Heart left ventricle (tissue), 16 donors: ENCODE measurements at regions not wholly inside any gene's neighbourhood (a gene's known extent, or its start where the extent isn't known, plus 50 kb on each side); places are given as distances from the start of the nearest gene placed in this dataset.

Source experiments
- ATAC-seq, 4 donors: fragments of 200-7000 bp; cut with Tn5 transposase; one replicate each; pipeline ENCODE4 v1.9.1; 2020 to 2022; ENCODE audit warnings: moderate library complexity in 4 of 4, mild to moderate bottlenecking in 3 of 4, moderate number of reproducible peaks in 1 of 4
- DNase-seq, 5 donors: peaks; one replicate each; pipeline ENCODE4 v3.0.0-alpha.2; 2020
- H3K27ac ChIP-seq, 12 donors: fragments of 200-600 bp; sonication (generic) in 4 of 12; one replicate each; pipeline versions ENCODE4 v1.5.0 to v1.8.0; 2016 to 2022; ENCODE audit warnings: mild to moderate bottlenecking in 2 of 12
- H3K27me3 ChIP-seq, 9 donors: fragments of 200-600 bp; sonication (generic) in 2 of 9; one replicate each; pipeline versions ENCODE4 v1.5.1 to v1.8.0; 2016 to 2022; ENCODE audit warnings: mild to moderate bottlenecking in 3 of 9
- H3K36me3 ChIP-seq, 9 donors: fragments of 200-600 bp; sonication (generic) in 2 of 9; one replicate each; pipeline versions ENCODE4 v1.5.0 to v1.8.0; 2018 to 2022; ENCODE audit warnings: mild to moderate bottlenecking in 2 of 9
- H3K4me1 ChIP-seq, 12 donors: fragments of 200-600 bp; sonication (generic) in 4 of 12; one replicate each; pipeline versions ENCODE4 v1.5.0 to v1.8.0; 2016 to 2022; ENCODE audit warnings: mild to moderate bottlenecking in 3 of 12
- H3K4me3 ChIP-seq, 12 donors: fragments of 200-600 bp; sonication (generic) in 4 of 12; one replicate each; pipeline versions ENCODE4 v1.5.0 to v1.8.0; 2017 to 2022; ENCODE audit warnings: mild to moderate bottlenecking in 9 of 12, moderate library complexity in 4 of 12
- H3K9me3 ChIP-seq, 12 donors: fragments of 200-600 bp; sonication (generic) in 4 of 12; one replicate each; pipeline versions ENCODE4 v1.5.0 to v1.8.0; 2016 to 2022; ENCODE audit warnings: mild to moderate bottlenecking in 1 of 12
- CTCF ChIP-seq, 12 donors: fragments of 200-600 bp; sonication (generic) in 4 of 12; IDR thresholded peaks; one replicate each; pipeline versions ENCODE4 v1.5.0 to v1.8.0; 2018 to 2022; ENCODE audit warnings: antibody characterized with exemption in 12 of 12, mild to moderate bottlenecking in 5 of 12
- POLR2A ChIP-seq, 2 donors: fragments of 450-650 bp; IDR thresholded peaks; one replicate each; pipeline ENCODE4 v1.6.1; 2017; ENCODE audit warnings: antibody characterized with exemption in 2 of 2, mild to moderate bottlenecking in 2 of 2, moderate library complexity in 2 of 2
- WGBS, 4 donors: extraction: QIAGEN DNeasy Blood & Tissue Kit in 2 of 4; methylation state at CpG; one replicate each; pipeline versions ENCODE4 v1.1.5 to v1.1.7; 2013 to 2018; 5-methylcytosine and 5-hydroxymethylcytosine counted together
- intact Hi-C, 10 donors: fragments of 100-400 bp; cut with DNase I; formaldehyde crosslinking; loops; one replicate each; pipeline versions ENCODE4 v1.11.1 to v1.14.2; 2022
- donor health status: ischemic (EF 13 %, LVEDD 7.1; RV severe dilation, severe dysfunction).
- donor health status: healthy with polysubstance abuse.
- donor health status: DM: no; HTN: yes; CAD: no.
- donor health status: DM: no; HTN: no; CAD: no.
- donor health status: ischemic (EF 25% LVEDD 6.9; RV normal size, moderate dysfunction).
- donor health status: ischemic (EF 25% LVEDD 5.7; RV mildly dilated, moderate dysfunction).
- donor health status: healthy.
- donor health status: DM: yes; HTN: yes; CAD: no.
- donor health status: ischemic (EF 35%, LVEDD 5.7; RV mildly dilated, moderate dysfunction).
- donor health status: nonischemic (EF 11% LVEDD 7.7; RV severe dilation, severe dysfunction).
- donor health status: DM: yes; HTN: yes; CAD: no.
- donor health status: PGD.
- donor health status: ischemic (EF 29% LVEDD 5.4; RV normal size, mild dysfunction).
- donor health status: nonischemic (EF 23%, LVEDD 6.1; RV moderate dilation, normal function).

GRCh38 chr1:47513393-47513792, 75.5 kb downstream of the FOXD2 start:
- peaks cover 0 to 10% (median 0%) of the 10 kb centered on the region in 12 donors for H3K9me3 ChIP-seq
- H3K27me3 ChIP-seq = peaks cover 1 to 68% (median 16%) of the 10 kb centered on the region in 9 donors
- 83 to 91% (median 87%) methylated on average over 3 of the region's 3 CpGs for WGBS, 4 donors
- H3K27ac ChIP-seq = no peak overlapping the region
- no peak for ATAC-seq
- no peak overlapping the region for H3K4me3 ChIP-seq
- DNase-seq = no peak
- H3K36me3 ChIP-seq = no peaks in the 10 kb centered on the region
- intact Hi-C loops = no loop called here
- TF ChIP-seq CTCF (IDR thresholded peaks at IDR 0.05) (no peak), POLR2A (IDR thresholded peaks at IDR 0.05) (no peak)
- peaks cover 0 to 8% (median 6%) of the 10 kb centered on the region in 12 donors for H3K4me1 ChIP-seq

- DNase-seq = no peak
- no peak for ATAC-seq
- Histone ChIP-seq H3K4me1 (no peaks in the 10 kb centered on the region), H3K27me3 (peaks cover 0 to 59% (median 14%) of the 10 kb centered on the region in 9 donors), H3K27ac (no peak overlapping the region), H3K9me3 (peaks cover 0 to 10% (median 0%) of the 10 kb centered on the region in 12 donors), H3K4me3 (no peak overlapping the region), H3K36me3 (no peaks in the 10 kb centered on the region)
- intact Hi-C loops = no loop called here
- TF ChIP-seq POLR2A (IDR thresholded peaks at IDR 0.05) (no peak), CTCF (IDR thresholded peaks at IDR 0.05) (no peak)
Observed at GRCh38 chr1:47514229-47514628, 76.4 kb downstream of the FOXD2 start.

- Histone ChIP-seq H3K4me3 (no peak overlapping the region), H3K27ac (no peak overlapping the region), H3K4me1 (no peaks in the 10 kb centered on the region), H3K27me3 (peaks cover 0 to 49% (median 14%) of the 10 kb centered on the region in 9 donors), H3K9me3 (peaks cover 0 to 10% (median 0%) of the 10 kb centered on the region in 12 donors), H3K36me3 (no peaks in the 10 kb centered on the region)
- ATAC-seq = no peak
- WGBS, 4 donors = 50 to 59% (median 55%) methylated on average over 8 of the region's 8 CpGs
- no peak for DNase-seq
- intact Hi-C loops = no loop called here
- TF ChIP-seq CTCF (IDR thresholded peaks at IDR 0.05) = no peak
- no peak for TF ChIP-seq POLR2A (IDR thresholded peaks at IDR 0.05)
Observed at GRCh38 chr1:47515164-47515789, 77.4 kb downstream of the FOXD2 start.

- no peak for TF ChIP-seq POLR2A (IDR thresholded peaks at IDR 0.05)
- no peak for TF ChIP-seq CTCF (IDR thresholded peaks at IDR 0.05)
- Histone ChIP-seq H3K9me3 (peaks cover 0 to 10% (median 0%) of the 10 kb centered on the region in 12 donors), H3K4me1 (peaks cover 0 to 9% (median 0%) of the 10 kb centered on the region in 12 donors), H3K27ac (no peak overlapping the region), H3K4me3 (no peak overlapping the region), H3K27me3 (peaks cover 0 to 27% (median 5%) of the 10 kb centered on the region in 9 donors), H3K36me3 (no peaks in the 10 kb centered on the region)
- 67 to 100% (median 88%) methylated on average over 2 of the region's 2 CpGs for WGBS, 4 donors
- DNase-seq = no peak
- ATAC-seq = no peak
- intact Hi-C loops = no loop called here
Observed at GRCh38 chr1:47517946-47518345, 80.1 kb downstream of the FOXD2 start.
